B cell (primary cell): ENCODE measurements at regions not wholly inside any gene's neighbourhood (a gene's known extent, or its start where the extent isn't known, plus 50 kb on each side); places are given as distances from the start of the nearest gene placed in this dataset.

Experiments used
- CTCF ChIP-seq: fragments of 200-600 bp; IDR thresholded peaks from one replicate; pipeline ENCODE4 v1.8.0; 2022; ENCODE audit warnings: antibody characterized with exemption, mild to moderate bottlenecking
- EZH2 ChIP-seq: IDR thresholded peaks from 2 replicates; pipeline ENCODE4 v1.6.1; 2012; ENCODE audit warnings: borderline replicate concordance, low read depth, mild to moderate bottlenecking, moderate library complexity, low read length; ENCODE audit not compliant: insufficient read depth, poor library complexity, severe bottlenecking

GRCh38 chr3:109963831-109964230 lies 626.5 kb upstream of the DPPA4 start:
- TF ChIP-seq CTCF (no peak), EZH2 (no peak)
